ENCODE measurements at regions not wholly inside any gene's neighbourhood (a gene's known extent, or its start where the extent isn't known, plus 50 kb on each side); places are given as distances from the start of the nearest gene placed in this dataset.

DNA sequence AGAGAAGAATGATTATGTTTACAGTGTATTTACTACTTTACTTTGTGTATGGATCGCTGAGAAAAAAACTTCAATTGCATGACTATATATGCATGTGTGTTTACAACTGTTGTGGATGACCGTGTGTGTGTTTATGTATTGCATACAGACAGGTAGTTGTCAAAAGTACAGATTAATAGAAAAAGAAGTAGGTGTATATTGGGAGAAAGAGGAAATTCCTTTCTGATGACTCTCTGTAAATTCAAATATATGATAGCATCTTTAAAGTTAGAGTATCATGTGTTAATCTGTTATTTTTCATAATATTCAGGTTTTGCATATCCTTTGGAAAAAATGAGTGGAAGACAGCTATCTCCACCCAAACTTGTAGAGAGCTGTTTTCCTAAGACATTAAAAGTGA, 160.4 kb upstream of the AGR3 start:
- Histone ChIP-seq H3K27ac (peak overlapping the region; percentile 12), H3K4me2 (ENCODE audit: low read length) (no peak overlapping the region)

DNA sequence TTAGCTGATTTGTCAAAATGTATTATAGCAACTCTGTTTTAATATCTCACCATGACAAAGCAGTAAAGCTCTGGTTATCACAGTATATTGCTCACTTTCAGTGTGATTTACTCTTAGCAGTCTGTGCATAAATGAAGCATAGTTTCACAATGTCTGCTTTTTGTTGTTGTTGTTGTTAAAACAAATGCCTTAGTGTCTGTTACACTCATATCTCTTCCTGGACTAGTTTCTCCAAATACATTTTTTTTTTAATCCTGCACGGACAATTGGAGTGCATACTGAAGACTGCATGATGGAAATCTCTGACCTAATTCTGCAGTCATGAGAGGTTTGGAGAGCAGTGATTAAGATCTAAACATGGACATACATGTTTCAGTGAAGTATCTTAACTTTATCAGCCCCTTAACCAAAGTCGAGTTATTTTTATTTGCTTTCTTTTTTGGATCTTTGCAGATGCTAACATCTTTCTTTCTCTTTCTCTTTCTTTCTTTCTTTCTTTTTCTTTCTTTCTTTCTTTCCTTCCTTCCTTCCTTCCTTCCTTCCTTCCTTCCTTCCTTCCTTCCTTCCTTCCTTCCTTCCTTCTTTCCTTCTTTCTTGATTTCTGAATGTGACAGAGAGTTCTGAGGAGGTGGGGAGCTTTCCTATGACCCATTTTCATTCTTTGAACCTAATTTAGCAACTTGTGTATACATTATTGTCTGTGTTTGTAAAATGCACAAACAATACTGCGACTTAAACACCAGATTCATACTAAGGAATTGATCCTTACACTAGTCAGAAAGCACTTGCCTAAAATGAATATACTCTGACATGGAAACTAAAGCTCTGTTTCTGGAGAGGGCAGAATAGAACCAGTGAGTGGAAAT, 161.5 kb upstream of the AGR3 start:
- Histone ChIP-seq H2AFZ (no peak overlapping the region), H3K36me3 (ENCODE audit: control insufficient read depth, insufficient read depth, low read length) (no peaks in the 10 kb centered on the region), H3K27me3 (ENCODE audit: control insufficient read depth, insufficient read depth, low read length) (no peaks in the 10 kb centered on the region), H3K9ac (no peak overlapping the region), H3K9me3 (ENCODE audit: control insufficient read depth, low read length) (no peaks in the 10 kb centered on the region), H3K4me2 (ENCODE audit: low read length) (no peak overlapping the region), H3K79me2 (no peaks in the 10 kb centered on the region), H3K4me3 (ENCODE audit: low read depth, low read length) (no peak overlapping the region), H3K4me1 (no peaks in the 10 kb centered on the region), H3K27ac (no peak overlapping the region)
- TF ChIP-seq, protein P1, sequence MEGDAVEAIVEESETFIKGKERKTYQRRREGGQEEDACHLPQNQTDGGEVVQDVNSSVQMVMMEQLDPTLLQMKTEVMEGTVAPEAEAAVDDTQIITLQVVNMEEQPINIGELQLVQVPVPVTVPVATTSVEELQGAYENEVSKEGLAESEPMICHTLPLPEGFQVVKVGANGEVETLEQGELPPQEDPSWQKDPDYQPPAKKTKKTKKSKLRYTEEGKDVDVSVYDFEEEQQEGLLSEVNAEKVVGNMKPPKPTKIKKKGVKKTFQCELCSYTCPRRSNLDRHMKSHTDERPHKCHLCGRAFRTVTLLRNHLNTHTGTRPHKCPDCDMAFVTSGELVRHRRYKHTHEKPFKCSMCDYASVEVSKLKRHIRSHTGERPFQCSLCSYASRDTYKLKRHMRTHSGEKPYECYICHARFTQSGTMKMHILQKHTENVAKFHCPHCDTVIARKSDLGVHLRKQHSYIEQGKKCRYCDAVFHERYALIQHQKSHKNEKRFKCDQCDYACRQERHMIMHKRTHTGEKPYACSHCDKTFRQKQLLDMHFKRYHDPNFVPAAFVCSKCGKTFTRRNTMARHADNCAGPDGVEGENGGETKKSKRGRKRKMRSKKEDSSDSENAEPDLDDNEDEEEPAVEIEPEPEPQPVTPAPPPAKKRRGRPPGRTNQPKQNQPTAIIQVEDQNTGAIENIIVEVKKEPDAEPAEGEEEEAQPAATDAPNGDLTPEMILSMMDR (IDR thresholded peaks at IDR 0.05): no peak

More for the DNA sequence above, 160.4 kb upstream of the AGR3 start:
- no peak overlapping the region for H2AFZ ChIP-seq
- H3K36me3 ChIP-seq (ENCODE audit: control insufficient read depth, insufficient read depth, low read length): no peaks in the 10 kb centered on the region
- no peak overlapping the region for H3K4me3 ChIP-seq (ENCODE audit: low read depth, low read length)
- no peaks in the 10 kb centered on the region for H3K4me1 ChIP-seq
- TF ChIP-seq, protein P1 (IDR thresholded peaks at IDR 0.05): no peak
- no peak overlapping the region for H3K9ac ChIP-seq
- H3K79me2 ChIP-seq: no peaks in the 10 kb centered on the region
- H3K27me3 ChIP-seq (ENCODE audit: control insufficient read depth, insufficient read depth, low read length): no peaks in the 10 kb centered on the region
- no peaks in the 10 kb centered on the region for H3K9me3 ChIP-seq (ENCODE audit: control insufficient read depth, low read length)

DNA sequence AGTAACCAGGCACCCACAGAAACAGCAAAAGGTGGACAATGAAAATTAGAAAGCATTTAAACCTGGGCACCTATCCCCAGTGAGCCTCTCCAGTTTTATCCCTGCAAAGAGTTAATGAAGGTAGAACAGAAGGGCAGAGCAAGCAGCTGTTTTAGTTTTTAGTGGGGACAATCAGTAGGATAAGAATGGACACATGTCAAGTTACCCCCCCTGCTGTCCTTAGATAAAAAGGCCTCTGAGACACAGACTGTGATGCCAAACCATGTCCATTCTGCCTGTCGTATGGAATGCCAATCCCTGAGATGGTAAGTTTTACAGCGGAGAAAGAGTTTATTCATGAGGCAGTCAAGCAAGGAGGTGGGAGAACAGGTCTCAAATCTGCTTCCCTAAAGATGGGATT, 162.6 kb upstream of the AGR3 start:
- Histone ChIP-seq H2AFZ (no peak overlapping the region), H3K4me3 (ENCODE audit: low read depth, low read length) (no peak overlapping the region), H3K4me1 (no peaks in the 10 kb centered on the region), H3K36me3 (ENCODE audit: control insufficient read depth, insufficient read depth, low read length) (no peaks in the 10 kb centered on the region), H3K27ac (no peak overlapping the region), H3K9ac (no peak overlapping the region), H3K27me3 (ENCODE audit: control insufficient read depth, insufficient read depth, low read length) (no peaks in the 10 kb centered on the region), H3K79me2 (no peaks in the 10 kb centered on the region), H3K4me2 (ENCODE audit: low read length) (no peak overlapping the region), H3K9me3 (ENCODE audit: control insufficient read depth, low read length) (no peaks in the 10 kb centered on the region)
- TF ChIP-seq, protein P1 (IDR thresholded peaks at IDR 0.05): no peak

DNA sequence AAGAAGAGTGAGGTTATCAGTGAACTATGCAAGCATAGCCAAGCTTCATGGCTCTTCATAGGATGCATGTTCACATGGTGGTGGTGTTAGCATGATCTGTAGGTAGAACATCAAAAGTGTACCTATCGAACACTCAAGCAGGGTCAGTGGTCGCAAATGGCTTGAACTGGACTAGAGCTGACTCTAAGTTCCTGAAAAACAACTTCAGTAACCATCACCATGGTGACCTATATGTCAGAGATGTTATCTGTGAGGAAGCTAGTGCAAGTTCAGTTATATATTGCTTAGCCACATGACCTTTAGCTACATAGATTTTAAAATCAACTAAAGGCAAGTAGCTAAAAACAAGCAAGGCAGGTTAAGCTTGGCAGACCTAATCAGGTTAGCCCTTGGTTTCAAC, 163.1 kb upstream of the AGR3 start:
- Histone ChIP-seq H3K36me3 (ENCODE audit: control insufficient read depth, insufficient read depth, low read length) (no peaks in the 10 kb centered on the region), H3K79me2 (no peaks in the 10 kb centered on the region), H3K9me3 (ENCODE audit: control insufficient read depth, low read length) (no peaks in the 10 kb centered on the region), H3K4me2 (ENCODE audit: low read length) (no peak overlapping the region), H3K27ac (no peak overlapping the region), H3K4me1 (no peaks in the 10 kb centered on the region), H2AFZ (no peak overlapping the region), H3K4me3 (ENCODE audit: low read depth, low read length) (no peak overlapping the region), H3K9ac (no peak overlapping the region), H3K27me3 (ENCODE audit: control insufficient read depth, insufficient read depth, low read length) (no peaks in the 10 kb centered on the region)
- TF ChIP-seq, protein P1 (IDR thresholded peaks at IDR 0.05): no peak

DNA sequence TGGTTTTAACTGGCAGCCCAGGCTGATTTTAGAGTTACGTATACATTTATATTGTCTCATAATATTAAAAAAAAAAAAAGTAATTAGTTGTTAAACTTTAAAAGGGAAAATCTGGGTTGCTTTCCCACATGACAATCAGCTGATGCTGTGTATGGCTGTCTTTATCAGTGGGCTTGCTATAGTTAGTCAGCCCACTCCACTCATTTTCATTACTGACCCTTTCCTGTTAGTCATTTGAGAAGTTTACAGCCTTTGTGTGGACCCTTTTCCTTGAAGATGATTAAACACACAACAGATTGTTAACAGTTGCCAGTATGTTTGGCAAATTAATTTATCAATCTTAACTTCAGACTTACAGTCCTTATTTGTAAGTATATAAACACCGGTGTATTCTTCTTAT, 164.5 kb upstream of the AGR3 start:
- Histone ChIP-seq H3K4me2 (ENCODE audit: low read length) (no peak overlapping the region), H3K4me1 (no peaks in the 10 kb centered on the region), H3K36me3 (ENCODE audit: control insufficient read depth, insufficient read depth, low read length) (no peaks in the 10 kb centered on the region), H3K4me3 (ENCODE audit: low read depth, low read length) (no peak overlapping the region), H3K9ac (no peak overlapping the region), H3K27ac (no peak overlapping the region), H2AFZ (no peak overlapping the region), H3K27me3 (ENCODE audit: control insufficient read depth, insufficient read depth, low read length) (no peaks in the 10 kb centered on the region), H3K9me3 (ENCODE audit: control insufficient read depth, low read length) (no peaks in the 10 kb centered on the region), H3K79me2 (no peaks in the 10 kb centered on the region)
- TF ChIP-seq, protein P1 (IDR thresholded peaks at IDR 0.05): no peak

Data from parathyroid adenoma (tissue), 2 donors.